ENCODE measurements at regions not wholly inside any gene's neighbourhood (a gene's known extent, or its start where the extent isn't known, plus 50 kb on each side); places are given as distances from the start of the nearest gene placed in this dataset.

DNA sequence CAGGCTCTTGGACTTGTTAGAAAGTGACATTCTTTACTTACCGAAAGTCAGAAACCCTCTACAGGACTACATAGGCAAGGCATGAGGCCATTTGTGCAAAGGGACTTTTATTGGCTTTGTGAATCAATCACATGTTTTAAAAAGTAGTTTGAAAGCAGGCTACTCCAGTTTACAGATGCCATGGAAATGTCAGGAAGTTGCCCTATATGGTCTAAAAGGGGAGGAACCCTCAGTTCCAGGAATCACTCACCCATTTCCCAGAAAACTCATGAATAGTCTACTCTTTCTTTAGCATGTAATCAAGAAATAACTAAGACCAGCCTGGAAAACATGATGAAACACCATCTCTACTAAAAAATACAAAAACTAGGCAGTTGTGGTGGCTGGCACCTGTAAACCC is 51.0 kb upstream of the MKRN3 start:
- no peaks in the 10 kb centered on the region for H3K27me3 ChIP-seq (ENCODE audit: insufficient read depth, low read length)

DNA sequence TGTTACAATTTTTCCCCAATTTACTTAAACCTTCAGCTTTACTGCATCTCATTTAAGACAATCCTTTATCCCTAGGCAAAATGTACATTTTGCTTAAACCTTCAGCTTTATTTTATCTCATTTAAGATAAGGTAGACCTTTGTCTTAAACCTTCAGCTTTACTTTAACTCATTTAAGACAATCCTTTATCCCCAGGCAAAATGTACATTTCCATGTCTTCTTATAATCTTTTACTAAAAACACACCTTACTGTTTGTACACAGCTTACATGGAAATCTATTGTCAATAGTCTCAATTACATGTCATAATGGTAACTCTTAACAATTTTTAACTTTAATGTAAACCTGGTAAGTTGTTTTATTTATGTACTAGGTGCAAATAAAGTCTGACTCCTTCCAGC is 58.7 kb upstream of the MKRN3 start:
- Histone ChIP-seq H3K36me3 (ENCODE audit: insufficient read depth, low read depth, low read length) (no peaks in the 10 kb centered on the region), H3K27ac (ENCODE audit: low read length) (no peak overlapping the region), H3K9ac (ENCODE audit: low read depth, low read length) (no peak overlapping the region), H3K9me3 (ENCODE audit: insufficient read depth, low read depth, low read length) (peaks cover 55% of the 10 kb centered on the region), H3K4me1 (ENCODE audit: insufficient read depth, low read length) (peaks cover 14% of the 10 kb centered on the region; the same call in 1 of the 2 replicates), H3K27me3 (ENCODE audit: insufficient read depth, low read length) (no peaks in the 10 kb centered on the region), H3K4me3 (ENCODE audit: low read length) (no peak overlapping the region)

More for the DNA sequence above, 51.0 kb upstream of the MKRN3 start:
- H3K9ac ChIP-seq (ENCODE audit: low read depth, low read length) = no peak overlapping the region
- H3K9me3 ChIP-seq (ENCODE audit: insufficient read depth, low read depth, low read length) = peaks cover 49% of the 10 kb centered on the region
- H3K27ac ChIP-seq (ENCODE audit: low read length) = no peak overlapping the region
- H3K4me1 ChIP-seq (ENCODE audit: insufficient read depth, low read length) = no peaks in the 10 kb centered on the region
- H3K36me3 ChIP-seq (ENCODE audit: insufficient read depth, low read depth, low read length) = no peaks in the 10 kb centered on the region
- H3K4me3 ChIP-seq (ENCODE audit: low read length) = no peak overlapping the region

- Histone ChIP-seq H3K9me3 (ENCODE audit: insufficient read depth, low read depth, low read length) (peaks cover 28% of the 10 kb centered on the region), H3K9ac (ENCODE audit: low read depth, low read length) (no peak overlapping the region), H3K4me3 (ENCODE audit: low read length) (no peak overlapping the region; the same call in 1 of the 2 replicates), H3K27ac (ENCODE audit: low read length) (no peak overlapping the region), H3K4me1 (ENCODE audit: insufficient read depth, low read length) (peaks cover 14% of the 10 kb centered on the region; the same call in 1 of the 2 replicates), H3K36me3 (ENCODE audit: insufficient read depth, low read depth, low read length) (no peaks in the 10 kb centered on the region), H3K27me3 (ENCODE audit: insufficient read depth, low read length) (no peaks in the 10 kb centered on the region)
Observed at GRCh38 chr15:23503980-23504379, 56.9 kb upstream of the GOLGA6L2 start.

- no peaks in the 10 kb centered on the region for H3K27me3 ChIP-seq (ENCODE audit: insufficient read depth, low read length)
- no peaks in the 10 kb centered on the region for H3K36me3 ChIP-seq (ENCODE audit: insufficient read depth, low read depth, low read length)
- H3K27ac ChIP-seq (ENCODE audit: low read length) = no peak overlapping the region
- peaks cover 24% of the 10 kb centered on the region for H3K9me3 ChIP-seq (ENCODE audit: insufficient read depth, low read depth, low read length)
- H3K4me1 ChIP-seq (ENCODE audit: insufficient read depth, low read length) = peaks cover 14% of the 10 kb centered on the region; the same call in 1 of the 2 replicates
- H3K9ac ChIP-seq (ENCODE audit: low read depth, low read length) = no peak overlapping the region
- H3K4me3 ChIP-seq (ENCODE audit: low read length) = no peak overlapping the region; the same call in 1 of the 2 replicates
Observed at GRCh38 chr15:23503576-23503975, 56.5 kb upstream of the GOLGA6L2 start.

GRCh38 chr15:23497710-23498111 is 50.7 kb upstream of the GOLGA6L2 start:
- Histone ChIP-seq H3K27me3 (ENCODE audit: insufficient read depth, low read length) (no peaks in the 10 kb centered on the region), H3K9me3 (ENCODE audit: insufficient read depth, low read depth, low read length) (no peaks in the 10 kb centered on the region; the same call in 1 of the 2 replicates), H3K9ac (ENCODE audit: low read depth, low read length) (no peak overlapping the region), H3K4me1 (ENCODE audit: insufficient read depth, low read length) (no peaks in the 10 kb centered on the region), H3K36me3 (ENCODE audit: insufficient read depth, low read depth, low read length) (no peaks in the 10 kb centered on the region), H3K27ac (ENCODE audit: low read length) (no peak overlapping the region), H3K4me3 (ENCODE audit: low read length) (no peak overlapping the region)
